IPS-15b (cell line): ENCODE measurements at regions not wholly inside any gene's neighbourhood (a gene's known extent, or its start where the extent isn't known, plus 50 kb on each side); places are given as distances from the start of the nearest gene placed in this dataset.

Experiments used
- H3K27me3 ChIP-seq: one replicate; pipeline ENCODE4 v1.6.1; 2013; ENCODE audit warnings: low read length; ENCODE audit not compliant: control insufficient read depth, insufficient read depth
- H3K36me3 ChIP-seq: one replicate; pipeline ENCODE4 v1.6.1; 2013; ENCODE audit warnings: low read length; ENCODE audit not compliant: control insufficient read depth, insufficient read depth
- H3K4me1 ChIP-seq: one replicate; pipeline ENCODE4 v1.6.1; 2013; ENCODE audit warnings: mild to moderate bottlenecking, low read length; ENCODE audit not compliant: control insufficient read depth, insufficient read depth
- H3K4me3 ChIP-seq: one replicate; pipeline ENCODE4 v1.5.1; 2013; ENCODE audit warnings: low read depth, low read length
- H3K9ac ChIP-seq: one replicate; pipeline ENCODE4 v1.6.1; 2013; ENCODE audit warnings: low read depth, mild to moderate bottlenecking, low read length
- H3K9me3 ChIP-seq: one replicate; pipeline ENCODE4 v1.6.1; 2013; ENCODE audit warnings: mild to moderate bottlenecking, low read length; ENCODE audit not compliant: control insufficient read depth, insufficient read depth

- H3K9ac ChIP-seq: no peak overlapping the region
- H3K9me3 ChIP-seq: no peaks in the 10 kb centered on the region
- no peak overlapping the region for H3K4me3 ChIP-seq
- no peaks in the 10 kb centered on the region for H3K36me3 ChIP-seq
- H3K27me3 ChIP-seq: no peaks in the 10 kb centered on the region
- no peaks in the 10 kb centered on the region for H3K4me1 ChIP-seq
Observed at GRCh38 chr13:63643543-63643942, 2227.9 kb upstream of the PCDH20 start.

DNA sequence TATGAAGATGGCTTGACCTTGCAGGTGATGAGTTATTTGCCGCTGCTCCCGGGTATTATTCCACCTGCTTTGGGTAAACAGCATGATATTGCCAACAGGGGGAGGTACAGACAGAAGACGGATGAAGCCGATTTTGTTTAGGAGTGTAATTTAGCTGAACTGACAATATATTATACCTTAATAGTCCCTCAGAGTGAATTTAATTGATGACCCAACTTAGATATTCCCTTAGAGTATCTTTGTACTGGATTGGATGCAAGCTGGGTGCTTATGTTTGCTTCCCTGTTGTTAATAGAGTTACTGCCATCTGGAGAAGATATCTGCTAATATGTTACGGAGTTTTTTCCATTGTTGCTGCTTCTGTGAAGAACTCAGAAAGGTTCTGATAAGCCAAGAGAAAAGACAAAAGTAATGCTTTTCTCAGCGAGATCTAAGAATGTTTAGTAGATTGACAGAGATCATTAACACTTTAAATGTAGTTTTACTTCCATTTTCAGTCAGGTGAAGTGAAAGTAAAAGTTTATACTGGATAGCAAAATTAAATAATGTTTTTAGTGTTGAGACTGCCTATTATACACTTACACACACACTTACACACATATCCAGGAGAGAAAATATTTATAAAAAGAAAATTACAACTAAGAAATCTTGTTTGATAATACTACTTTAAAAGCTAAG is 2220.8 kb upstream of the PCDH20 start:
- Histone ChIP-seq H3K4me3 (no peak overlapping the region), H3K9me3 (no peaks in the 10 kb centered on the region), H3K36me3 (no peaks in the 10 kb centered on the region), H3K27me3 (no peaks in the 10 kb centered on the region), H3K4me1 (no peaks in the 10 kb centered on the region), H3K9ac (no peak overlapping the region)

DNA sequence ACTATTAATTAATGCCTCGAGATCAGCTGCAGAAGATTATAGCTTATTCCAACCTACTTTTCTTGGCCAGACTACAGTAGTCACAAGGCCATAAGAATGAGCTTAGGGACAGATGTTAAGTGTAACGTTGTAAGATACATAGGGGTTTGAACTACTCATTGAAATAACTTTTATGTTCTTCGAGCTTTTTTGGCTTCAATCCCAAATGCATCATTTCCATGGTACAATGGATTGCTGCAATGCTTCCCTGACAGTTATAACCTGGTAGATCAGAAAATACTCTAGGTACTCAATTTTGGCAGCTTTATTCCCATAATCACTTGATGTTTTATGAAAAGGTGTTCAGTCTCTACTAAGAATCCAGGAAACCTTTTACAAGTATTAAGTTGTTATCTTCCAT is 2216.7 kb upstream of the PCDH20 start:
- Histone ChIP-seq H3K36me3 (no peaks in the 10 kb centered on the region), H3K4me3 (no peak overlapping the region), H3K27me3 (no peaks in the 10 kb centered on the region), H3K4me1 (no peaks in the 10 kb centered on the region), H3K9me3 (no peaks in the 10 kb centered on the region), H3K9ac (no peak overlapping the region)

DNA sequence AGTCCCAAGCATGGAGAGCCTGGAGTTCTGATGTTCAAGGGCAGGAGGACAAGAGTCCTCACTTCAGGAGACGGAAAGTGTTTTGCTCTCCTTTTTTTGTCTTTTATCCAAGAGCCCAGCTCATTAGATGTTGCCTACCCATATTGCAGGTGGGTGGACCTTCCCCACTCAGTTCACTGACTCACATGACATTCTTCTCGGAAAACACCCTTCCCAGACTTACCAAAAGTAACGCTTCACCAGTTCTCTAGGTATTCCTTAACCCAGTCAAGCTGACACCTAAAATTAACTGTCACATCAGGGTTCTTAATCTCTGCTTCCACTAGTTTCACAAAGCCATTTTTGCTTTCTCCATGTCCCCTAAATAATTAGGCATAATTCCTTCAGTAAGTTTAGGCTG is 2215.4 kb upstream of the PCDH20 start:
- no peaks in the 10 kb centered on the region for H3K9me3 ChIP-seq
- H3K36me3 ChIP-seq: no peaks in the 10 kb centered on the region
- H3K27me3 ChIP-seq: no peaks in the 10 kb centered on the region
- no peak overlapping the region for H3K9ac ChIP-seq
- no peak overlapping the region for H3K4me3 ChIP-seq
- H3K4me1 ChIP-seq: no peaks in the 10 kb centered on the region

DNA sequence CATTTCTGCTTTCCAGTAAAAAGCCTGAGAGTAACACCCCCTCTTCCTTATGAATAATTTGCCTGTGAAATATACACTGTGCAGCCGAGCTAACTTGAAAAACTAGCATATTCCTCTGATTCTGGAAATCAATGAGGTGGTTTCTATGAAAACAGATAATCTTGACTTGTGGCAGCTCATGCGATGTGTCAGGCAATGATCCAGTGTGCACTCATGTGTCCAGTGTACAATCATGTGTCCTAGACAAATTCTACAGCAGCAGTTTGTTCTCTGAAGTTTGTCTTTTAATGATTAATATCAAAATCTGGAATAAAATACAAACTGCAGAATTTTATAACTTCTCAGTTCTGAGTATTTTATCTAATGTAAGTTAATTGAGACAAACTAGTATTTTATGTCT is 2213.9 kb upstream of the PCDH20 start:
- no peak overlapping the region for H3K4me3 ChIP-seq
- H3K36me3 ChIP-seq: no peaks in the 10 kb centered on the region
- H3K4me1 ChIP-seq: no peaks in the 10 kb centered on the region
- no peak overlapping the region for H3K9ac ChIP-seq
- H3K9me3 ChIP-seq: no peaks in the 10 kb centered on the region
- no peaks in the 10 kb centered on the region for H3K27me3 ChIP-seq

DNA sequence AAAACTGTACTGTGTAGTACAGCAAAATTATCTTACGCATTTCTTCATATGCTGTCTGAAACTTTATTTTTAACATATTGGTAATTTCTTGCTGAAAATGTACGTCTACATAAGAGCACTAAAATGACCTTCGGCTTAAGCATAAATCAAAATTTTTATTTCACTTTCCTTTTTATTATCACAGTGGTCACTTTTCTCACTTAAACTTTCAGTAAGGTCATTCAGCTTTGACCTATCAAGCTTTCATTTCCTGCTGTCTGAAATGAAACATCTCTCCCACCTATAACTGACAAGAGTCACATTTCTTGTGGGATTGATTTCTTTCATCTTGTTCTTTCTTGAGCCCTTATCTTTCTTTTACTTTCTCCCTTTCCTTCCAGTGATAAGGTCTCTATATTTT is 2212.7 kb upstream of the PCDH20 start:
- Histone ChIP-seq H3K4me1 (no peaks in the 10 kb centered on the region), H3K36me3 (no peaks in the 10 kb centered on the region), H3K9me3 (no peaks in the 10 kb centered on the region), H3K27me3 (no peaks in the 10 kb centered on the region), H3K4me3 (no peak overlapping the region), H3K9ac (no peak overlapping the region)

- H3K27me3 ChIP-seq: no peaks in the 10 kb centered on the region
- H3K9me3 ChIP-seq: no peaks in the 10 kb centered on the region
- H3K4me3 ChIP-seq: no peak overlapping the region
- H3K4me1 ChIP-seq: no peaks in the 10 kb centered on the region
- no peak overlapping the region for H3K9ac ChIP-seq
- H3K36me3 ChIP-seq: no peaks in the 10 kb centered on the region
Observed at GRCh38 chr13:63625869-63626268, 2210.2 kb upstream of the PCDH20 start.

DNA sequence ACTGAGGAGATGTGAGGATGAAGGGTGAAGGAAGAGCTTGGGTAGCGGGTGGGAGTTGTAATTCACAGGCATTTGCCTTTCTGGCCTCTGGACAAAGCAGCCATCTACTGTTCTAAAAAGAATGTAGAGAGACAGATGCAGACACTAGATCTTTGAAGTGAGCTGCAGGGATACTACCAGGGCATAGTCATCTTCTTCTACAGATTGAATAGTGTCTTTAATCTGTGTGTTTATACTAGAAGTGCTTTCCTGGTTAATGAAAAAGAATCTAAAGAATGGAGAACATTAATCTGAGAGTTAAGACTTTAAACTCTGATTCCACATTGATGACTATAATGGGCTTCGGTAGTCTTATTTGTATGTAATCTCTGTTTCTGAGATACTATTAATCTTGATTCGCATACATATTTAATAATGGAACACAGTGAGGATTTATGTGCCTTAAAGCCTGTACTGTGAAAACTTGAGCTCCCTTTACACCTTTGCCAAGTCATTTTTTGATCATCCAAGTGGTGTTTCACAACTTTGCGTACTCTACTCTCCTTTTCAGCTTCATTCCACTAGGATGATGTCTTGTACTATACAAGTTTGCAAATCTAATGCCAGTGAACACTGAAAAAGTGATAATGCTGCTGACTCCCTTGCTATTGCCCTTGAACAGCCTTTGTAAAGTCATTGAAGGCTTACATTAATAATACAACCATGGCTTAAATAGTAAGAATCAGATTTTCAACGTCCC is 2199.4 kb upstream of the PCDH20 start:
- Histone ChIP-seq H3K27me3 (no peaks in the 10 kb centered on the region), H3K9me3 (no peaks in the 10 kb centered on the region), H3K36me3 (no peaks in the 10 kb centered on the region), H3K9ac (no peak overlapping the region), H3K4me3 (no peak overlapping the region), H3K4me1 (no peaks in the 10 kb centered on the region)

DNA sequence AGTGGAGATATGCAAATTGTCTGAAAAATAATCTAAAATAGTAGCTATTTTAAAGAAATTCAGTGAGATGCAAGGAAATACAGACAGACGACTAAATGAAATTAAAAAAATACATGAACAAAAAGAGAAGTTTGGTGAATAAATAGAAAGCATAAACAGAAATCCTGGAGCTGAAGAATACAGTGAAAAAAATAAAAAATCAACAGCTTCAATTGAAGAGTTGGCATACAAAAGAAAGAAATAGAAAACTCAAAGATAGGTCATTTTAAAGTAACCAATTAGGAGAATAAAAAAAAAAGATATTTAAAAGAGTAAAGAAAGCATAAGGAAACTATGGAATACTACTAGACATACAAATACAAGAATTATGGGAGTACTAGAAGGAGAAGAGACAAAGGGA is 2191.5 kb upstream of the PCDH20 start:
- Histone ChIP-seq H3K27me3 (no peaks in the 10 kb centered on the region), H3K36me3 (no peaks in the 10 kb centered on the region), H3K4me1 (no peaks in the 10 kb centered on the region), H3K9ac (no peak overlapping the region), H3K9me3 (no peaks in the 10 kb centered on the region), H3K4me3 (no peak overlapping the region)

DNA sequence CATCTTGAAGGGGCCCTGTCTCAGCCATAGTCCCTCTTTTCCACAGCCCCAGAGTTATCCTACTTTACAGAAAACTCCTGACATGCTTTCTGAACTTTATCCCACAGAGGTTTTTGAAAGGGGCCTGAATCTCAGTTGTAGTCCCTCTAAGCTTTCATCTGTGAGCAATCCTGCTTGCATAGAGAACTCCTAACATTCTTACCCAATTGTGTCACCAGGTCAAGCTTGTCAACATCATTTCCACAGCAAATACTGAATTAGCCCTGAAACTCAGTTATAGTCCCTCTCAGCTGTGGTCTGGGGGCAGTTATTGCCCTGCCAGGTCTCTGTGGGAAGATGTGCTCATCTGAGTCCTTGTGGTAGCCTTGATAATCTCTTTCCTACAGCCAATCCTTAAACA is 2190.3 kb upstream of the PCDH20 start:
- no peaks in the 10 kb centered on the region for H3K9me3 ChIP-seq

DNA sequence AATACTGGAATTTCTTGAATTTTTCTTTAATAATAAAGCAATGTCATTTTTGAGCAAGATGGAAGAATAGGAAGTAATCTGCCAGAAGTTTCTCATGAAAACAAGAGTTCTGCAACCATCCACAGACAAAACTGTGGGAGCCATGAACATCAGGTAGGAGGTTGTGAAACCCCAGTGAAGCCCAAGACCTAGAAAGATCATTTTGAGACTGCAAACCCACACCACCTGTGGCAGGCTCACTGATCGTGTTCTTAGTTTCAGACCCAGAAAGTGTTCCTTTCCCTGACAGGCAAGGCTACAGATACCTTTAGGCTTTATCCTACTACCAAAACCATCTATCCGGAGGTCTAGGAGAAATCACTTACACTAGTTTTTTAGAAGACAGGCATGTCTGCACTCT is 2189.8 kb upstream of the PCDH20 start:
- no peaks in the 10 kb centered on the region for H3K36me3 ChIP-seq
- no peak overlapping the region for H3K4me3 ChIP-seq
- no peaks in the 10 kb centered on the region for H3K9me3 ChIP-seq
- H3K9ac ChIP-seq: no peak overlapping the region
- H3K27me3 ChIP-seq: no peaks in the 10 kb centered on the region
- no peaks in the 10 kb centered on the region for H3K4me1 ChIP-seq

More for the DNA sequence above, 2190.3 kb upstream of the PCDH20 start:
- H3K27me3 ChIP-seq: no peaks in the 10 kb centered on the region
- no peaks in the 10 kb centered on the region for H3K4me1 ChIP-seq
- H3K4me3 ChIP-seq: no peak overlapping the region
- H3K9ac ChIP-seq: no peak overlapping the region
- no peaks in the 10 kb centered on the region for H3K36me3 ChIP-seq

DNA sequence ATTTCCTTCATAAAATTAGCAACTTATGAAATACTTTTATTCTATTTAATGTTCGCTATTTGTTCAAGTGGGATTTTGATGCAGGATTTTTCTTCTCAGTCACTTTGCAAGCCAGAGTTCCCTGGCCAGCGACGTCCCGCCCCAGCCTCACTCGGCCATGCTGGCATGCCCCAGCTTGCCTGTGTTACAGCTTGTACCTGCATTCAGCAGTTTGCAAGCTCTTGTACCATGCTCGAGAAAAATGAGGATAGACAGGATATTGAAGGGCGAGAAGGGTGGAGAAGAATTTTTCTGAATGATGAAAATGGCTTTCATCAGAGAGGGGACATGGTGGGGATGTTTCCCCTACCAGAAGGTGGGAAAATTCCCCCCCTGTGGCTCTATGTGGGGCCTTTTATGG is 2180.2 kb upstream of the PCDH20 start:
- H3K4me3 ChIP-seq: no peak overlapping the region
- H3K27me3 ChIP-seq: no peaks in the 10 kb centered on the region
- H3K4me1 ChIP-seq: no peaks in the 10 kb centered on the region
- no peak overlapping the region for H3K9ac ChIP-seq
- no peaks in the 10 kb centered on the region for H3K36me3 ChIP-seq
- no peaks in the 10 kb centered on the region for H3K9me3 ChIP-seq
